HEK293 (cell line): ENCODE measurements at regions not wholly inside any gene's neighbourhood (a gene's known extent, or its start where the extent isn't known, plus 50 kb on each side); places are given as distances from the start of the nearest gene placed in this dataset.

ENCODE experiments used
- CTCF ChIA-PET: fragments of 350-600 bp; formaldehyde crosslinking; extraction: SDS; loops from one replicate; lab custom pipeline; 2021; ENCODE audit warnings: antibody characterized with exemption; lab: Yijun Ruan, JAX
- POLR2A ChIA-PET: fragments of 300-600 bp; formaldehyde crosslinking; extraction: SDS; loops from one replicate; lab custom pipeline; 2020; ENCODE audit warnings: antibody characterized with exemption, inconsistent platforms; lab: Yijun Ruan, JAX
- H3K27ac ChIP-seq: fragments of 200-500 bp; sonication (Bioruptor generic); 2 replicates; pipeline ENCODE4 v1.5.1; 2014; ENCODE audit warnings: low read depth, low read length, control low read depth, inconsistent platforms; ENCODE audit errors: extremely low read depth
- H3K36me3 ChIP-seq, 2 experiments: fragments of 200-500 bp in 1 of 2; sonication (Bioruptor generic) in 1 of 2; 1 replicate in 1 of 2; 2 replicates in 1 of 2; pipeline ENCODE4 v1.5.1; 2014 to 2017; ENCODE audit warnings: inconsistent platforms in 2 of 2, low read length in 2 of 2; ENCODE audit not compliant: control insufficient read depth in 2 of 2, insufficient read depth in 1 of 2
- H3K4me1 ChIP-seq: fragments of 200-500 bp; sonication (Bioruptor generic); 2 replicates; pipeline ENCODE4 v1.5.1; 2014; ENCODE audit warnings: mild to moderate bottlenecking, low read length, inconsistent platforms; ENCODE audit not compliant: control insufficient read depth, insufficient read depth
- H3K4me3 ChIP-seq: 2 replicates; pipeline ENCODE4 v1.5.1; 2011; ENCODE audit warnings: low read depth, mild to moderate bottlenecking, control low read depth, low read length, moderate library complexity
- H3K9me3 ChIP-seq: fragments of 200-500 bp; sonication (Bioruptor generic); 2 replicates; pipeline ENCODE4 v1.5.1; 2014; ENCODE audit warnings: low read depth, low read length, inconsistent platforms; ENCODE audit not compliant: control insufficient read depth, insufficient read depth
- GLIS1 ChIP-seq: fragments of 450-650 bp; formaldehyde crosslinking; IDR thresholded peaks from 2 replicates; pipeline ENCODE4 v1.5.1; 2016; ENCODE audit warnings: missing biosample characterization, missing genetic modification characterization
- KLF10 ChIP-seq: fragments of 450-650 bp; IDR thresholded peaks from 2 replicates; pipeline ENCODE4 v1.5.1; 2018; ENCODE audit warnings: missing biosample characterization, mild to moderate bottlenecking, missing genetic modification characterization
- KLF16 ChIP-seq: fragments of 450-650 bp; formaldehyde crosslinking; IDR thresholded peaks from 2 replicates; pipeline ENCODE4 v1.5.1; 2017; ENCODE audit warnings: missing biosample characterization, missing genetic modification characterization
- KLF8 ChIP-seq: fragments of 450-650 bp; formaldehyde crosslinking; IDR thresholded peaks from 2 replicates; pipeline ENCODE4 v1.5.1; 2016; ENCODE audit warnings: missing biosample characterization, missing genetic modification characterization
- PATZ1 ChIP-seq: fragments of 450-650 bp; formaldehyde crosslinking; IDR thresholded peaks from 2 replicates; pipeline ENCODE4 v1.5.1; 2016; ENCODE audit warnings: missing biosample characterization, missing genetic modification characterization
- SALL2 ChIP-seq: fragments of 450-650 bp; formaldehyde crosslinking; IDR thresholded peaks from 2 replicates; pipeline ENCODE4 v1.5.0; 2017; ENCODE audit warnings: missing biosample characterization, mild to moderate bottlenecking, missing genetic modification characterization, borderline replicate concordance
- SP7 ChIP-seq: fragments of 450-650 bp; formaldehyde crosslinking; IDR thresholded peaks from 2 replicates; pipeline ENCODE4 v1.5.1; 2016; ENCODE audit warnings: missing biosample characterization, missing genetic modification characterization
- YY1 ChIP-seq: fragments of 450-650 bp; formaldehyde crosslinking; IDR thresholded peaks from 2 replicates; pipeline ENCODE4 v1.5.1; 2018; ENCODE audit warnings: missing biosample characterization, missing genetic modification characterization
- YY2 ChIP-seq: fragments of 450-650 bp; formaldehyde crosslinking; IDR thresholded peaks from 2 replicates; pipeline ENCODE4 v1.5.1; 2016; ENCODE audit warnings: missing biosample characterization, missing genetic modification characterization
- ZBTB8A ChIP-seq: fragments of 450-650 bp; formaldehyde crosslinking; IDR thresholded peaks from 2 replicates; pipeline ENCODE4 v1.5.1; 2016; ENCODE audit warnings: missing biosample characterization, missing genetic modification characterization
- ZNF121 ChIP-seq: fragments of 450-650 bp; formaldehyde crosslinking; IDR thresholded peaks from 2 replicates; pipeline ENCODE4 v1.5.1; 2016; ENCODE audit warnings: missing biosample characterization, missing genetic modification characterization
- ZNF138 ChIP-seq: fragments of 450-650 bp; formaldehyde crosslinking; IDR thresholded peaks from 2 replicates; pipeline ENCODE4 v1.5.1; 2016; ENCODE audit warnings: missing biosample characterization, missing genetic modification characterization, borderline replicate concordance
- ZNF16 ChIP-seq: fragments of 450-650 bp; formaldehyde crosslinking; IDR thresholded peaks from 2 replicates; pipeline ENCODE4 v1.5.1; 2016; ENCODE audit warnings: low read depth, missing biosample characterization, missing genetic modification characterization
- ZNF221 ChIP-seq: fragments of 450-650 bp; formaldehyde crosslinking; IDR thresholded peaks from 2 replicates; pipeline ENCODE4 v1.5.1; 2017; ENCODE audit warnings: missing biosample characterization, missing genetic modification characterization, borderline replicate concordance
- ZNF350 ChIP-seq: fragments of 450-650 bp; formaldehyde crosslinking; IDR thresholded peaks from 2 replicates; pipeline ENCODE4 v1.5.0; 2017; ENCODE audit warnings: missing biosample characterization, mild to moderate bottlenecking, missing genetic modification characterization
- ZNF366 ChIP-seq: fragments of 450-650 bp; formaldehyde crosslinking; conservative IDR thresholded peaks from 2 replicates; pipeline ENCODE4 v1.5.1; 2016; ENCODE audit warnings: missing biosample characterization, missing genetic modification characterization
- ZNF548 ChIP-seq: fragments of 450-650 bp; formaldehyde crosslinking; IDR thresholded peaks from 2 replicates; pipeline ENCODE4 v1.5.1; 2016; ENCODE audit warnings: missing biosample characterization, missing genetic modification characterization
- ZNF561 ChIP-seq: fragments of 450-650 bp; IDR thresholded peaks from 2 replicates; pipeline ENCODE4 v1.5.1; 2018; ENCODE audit warnings: missing biosample characterization, missing genetic modification characterization, borderline replicate concordance
- ZNF585B ChIP-seq: fragments of 450-650 bp; formaldehyde crosslinking; IDR thresholded peaks from 2 replicates; pipeline ENCODE4 v1.5.1; 2016; ENCODE audit warnings: missing biosample characterization, missing genetic modification characterization
- ZNF596 ChIP-seq: fragments of 450-650 bp; IDR thresholded peaks from 2 replicates; pipeline ENCODE4 v1.5.0; 2018; ENCODE audit warnings: missing biosample characterization, mild to moderate bottlenecking, missing genetic modification characterization, moderate library complexity
- ZNF610 ChIP-seq: fragments of 450-650 bp; formaldehyde crosslinking; IDR thresholded peaks from 2 replicates; pipeline ENCODE4 v1.5.1; 2016; ENCODE audit warnings: missing biosample characterization, missing genetic modification characterization, borderline replicate concordance
- ZNF626 ChIP-seq: fragments of 450-650 bp; sonication (Bioruptor Pico); formaldehyde crosslinking; IDR thresholded peaks from 2 replicates; pipeline ENCODE4 v1.5.1; 2018; ENCODE audit warnings: missing biosample characterization, missing genetic modification characterization, inconsistent platforms
- ZNF677 ChIP-seq: fragments of 450-650 bp; IDR thresholded peaks from 2 replicates; pipeline ENCODE4 v1.5.0; 2018; ENCODE audit warnings: missing biosample characterization, mild to moderate bottlenecking, missing genetic modification characterization, moderate library complexity
- ZNF843 ChIP-seq: fragments of 450-650 bp; formaldehyde crosslinking; IDR thresholded peaks from 2 replicates; pipeline ENCODE4 v1.5.1; 2016; ENCODE audit warnings: missing biosample characterization, missing genetic modification characterization
- ZSCAN4 ChIP-seq: fragments of 450-650 bp; formaldehyde crosslinking; IDR thresholded peaks from 2 replicates; pipeline ENCODE4 v1.5.1; 2017; ENCODE audit warnings: missing biosample characterization, missing genetic modification characterization
- TF ChIP-seq, protein P1 (sequence below): fragments of 450-650 bp; formaldehyde crosslinking; IDR thresholded peaks from 2 replicates; pipeline ENCODE4 v1.5.1; 2016; ENCODE audit warnings: missing biosample characterization, missing genetic modification characterization
- TF ChIP-seq, protein P2 (sequence below): fragments of 450-650 bp; formaldehyde crosslinking; IDR thresholded peaks from 2 replicates; pipeline ENCODE4 v1.5.1; 2016; ENCODE audit warnings: missing biosample characterization, missing genetic modification characterization, low read depth

DNA sequence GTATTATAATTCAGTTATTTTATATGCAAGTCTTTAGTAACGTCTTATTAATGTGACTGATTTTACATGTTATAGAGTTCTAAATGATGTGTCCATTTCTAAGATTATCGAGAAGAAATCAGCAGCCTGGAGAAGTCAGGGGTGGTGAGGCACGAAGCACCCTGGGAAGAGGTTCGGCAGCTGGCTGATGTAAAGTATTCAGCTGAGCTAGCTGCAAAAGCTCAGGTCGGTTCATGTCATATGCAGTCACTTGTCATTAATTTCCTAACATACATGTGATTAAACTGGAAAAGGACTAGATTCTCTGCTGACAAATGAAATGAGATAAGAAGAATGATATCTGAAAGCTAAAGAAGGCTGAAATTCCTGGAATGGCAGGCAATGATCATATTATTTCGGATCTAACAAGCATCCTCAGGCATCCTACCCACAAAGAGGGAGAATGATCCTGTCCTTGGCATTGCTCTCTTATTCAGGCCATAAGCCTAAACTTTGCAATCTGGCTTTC lies 383.0 kb upstream of the SLITRK1 start:
- no peaks in the 10 kb centered on the region for H3K9me3 ChIP-seq
- POLR2A ChIA-PET: no interaction called here
- CTCF ChIA-PET: no interaction called here
- H3K4me3 ChIP-seq: no peak overlapping the region
- H3K27ac ChIP-seq: no peak overlapping the region
- TF ChIP-seq ZNF121 (no peak), ZNF138 (tag by site-specific recombination) (no peak), ZNF350 (tag by site-specific recombination) (no peak), ZNF561 (tag by site-specific recombination) (no peak), ZNF626 (tag by site-specific recombination) (no peak), KLF10 (tag by site-specific recombination) (no peak), SP7 (tag by site-specific recombination) (no peak), ZBTB8A (tag by site-specific recombination) (no peak), ZNF596 (no peak), ZNF677 (tag by site-specific recombination) (no peak)
- TF ChIP-seq, protein P1, sequence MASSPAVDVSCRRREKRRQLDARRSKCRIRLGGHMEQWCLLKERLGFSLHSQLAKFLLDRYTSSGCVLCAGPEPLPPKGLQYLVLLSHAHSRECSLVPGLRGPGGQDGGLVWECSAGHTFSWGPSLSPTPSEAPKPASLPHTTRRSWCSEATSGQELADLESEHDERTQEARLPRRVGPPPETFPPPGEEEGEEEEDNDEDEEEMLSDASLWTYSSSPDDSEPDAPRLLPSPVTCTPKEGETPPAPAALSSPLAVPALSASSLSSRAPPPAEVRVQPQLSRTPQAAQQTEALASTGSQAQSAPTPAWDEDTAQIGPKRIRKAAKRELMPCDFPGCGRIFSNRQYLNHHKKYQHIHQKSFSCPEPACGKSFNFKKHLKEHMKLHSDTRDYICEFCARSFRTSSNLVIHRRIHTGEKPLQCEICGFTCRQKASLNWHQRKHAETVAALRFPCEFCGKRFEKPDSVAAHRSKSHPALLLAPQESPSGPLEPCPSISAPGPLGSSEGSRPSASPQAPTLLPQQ (tag by site-specific recombination): no peak
- no peaks in the 10 kb centered on the region for H3K36me3 ChIP-seq
- no peaks in the 10 kb centered on the region for H3K4me1 ChIP-seq

GRCh38 chr13:84263354-84264069 lies 381.2 kb upstream of the SLITRK1 start:
- no peaks in the 10 kb centered on the region for H3K36me3 ChIP-seq
- POLR2A ChIA-PET: no interaction called here
- no peaks in the 10 kb centered on the region for H3K4me1 ChIP-seq
- no peak overlapping the region for H3K27ac ChIP-seq
- no peaks in the 10 kb centered on the region for H3K9me3 ChIP-seq
- CTCF ChIA-PET: no interaction called here
- no peak overlapping the region for H3K4me3 ChIP-seq
- TF ChIP-seq ZNF366 (tag by site-specific recombination): no peak
- no peak for TF ChIP-seq ZNF350 (tag by site-specific recombination)
- no peak for TF ChIP-seq SALL2
- no peak for TF ChIP-seq GLIS1 (tag by site-specific recombination)
- TF ChIP-seq ZNF16 (tag by site-specific recombination): no peak
- no peak for TF ChIP-seq YY2
- no peak for TF ChIP-seq ZNF843 (tag by site-specific recombination)
- no peak for TF ChIP-seq KLF8 (tag by site-specific recombination)
- no peak for TF ChIP-seq ZNF610 (tag by site-specific recombination)
- TF ChIP-seq ZNF548 (tag by site-specific recombination): no peak
- TF ChIP-seq ZNF585B (tag by site-specific recombination): no peak
- TF ChIP-seq KLF16: no peak
- no peak for TF ChIP-seq PATZ1 (tag by site-specific recombination)
- TF ChIP-seq ZNF221: no peak
- no peak for TF ChIP-seq YY1 (tag by site-specific recombination)
- TF ChIP-seq, protein P2, sequence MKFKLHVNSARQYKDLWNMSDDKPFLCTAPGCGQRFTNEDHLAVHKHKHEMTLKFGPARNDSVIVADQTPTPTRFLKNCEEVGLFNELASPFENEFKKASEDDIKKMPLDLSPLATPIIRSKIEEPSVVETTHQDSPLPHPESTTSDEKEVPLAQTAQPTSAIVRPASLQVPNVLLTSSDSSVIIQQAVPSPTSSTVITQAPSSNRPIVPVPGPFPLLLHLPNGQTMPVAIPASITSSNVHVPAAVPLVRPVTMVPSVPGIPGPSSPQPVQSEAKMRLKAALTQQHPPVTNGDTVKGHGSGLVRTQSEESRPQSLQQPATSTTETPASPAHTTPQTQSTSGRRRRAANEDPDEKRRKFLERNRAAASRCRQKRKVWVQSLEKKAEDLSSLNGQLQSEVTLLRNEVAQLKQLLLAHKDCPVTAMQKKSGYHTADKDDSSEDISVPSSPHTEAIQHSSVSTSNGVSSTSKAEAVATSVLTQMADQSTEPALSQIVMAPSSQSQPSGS: no peak
- TF ChIP-seq ZSCAN4 (tag by site-specific recombination): no peak
